GM18909 (cell line): ENCODE measurements at regions not wholly inside any gene's neighbourhood (a gene's known extent, or its start where the extent isn't known, plus 50 kb on each side); places are given as distances from the start of the nearest gene placed in this dataset.
"Not testable (repeated sequence)": the region's sequence is repeated elsewhere in the genome, so short reads cannot be mapped to it uniquely, and the experiment has no call there.

Experiments
- ATAC-seq: cut with Tn5 transposase; IDR thresholded peaks from one replicate; pipeline ENCODE4 v1.9.1; 2021; ENCODE audit warnings: mild to moderate bottlenecking; ENCODE audit not compliant: unreplicated experiment, poor library complexity

DNA sequence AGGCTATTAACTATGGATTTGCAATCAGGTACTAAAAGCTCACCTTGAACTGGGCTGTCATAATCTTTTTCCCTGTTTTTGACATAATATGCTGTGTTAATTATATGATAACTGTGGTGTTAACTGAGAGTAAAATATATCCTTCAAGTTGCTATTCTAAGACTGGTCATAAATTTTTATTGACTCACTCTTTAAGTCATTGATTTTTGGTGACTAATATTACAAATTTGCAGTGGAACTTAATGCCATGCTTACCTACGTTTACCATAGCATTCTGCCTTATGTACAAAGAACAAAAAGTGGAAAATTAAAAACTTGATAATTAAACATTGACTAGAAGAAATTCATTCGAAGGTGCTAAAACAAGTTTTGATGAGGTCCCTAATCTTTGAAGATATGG lies 872.4 kb downstream of the BRINP3 start:
- no peak for ATAC-seq

DNA sequence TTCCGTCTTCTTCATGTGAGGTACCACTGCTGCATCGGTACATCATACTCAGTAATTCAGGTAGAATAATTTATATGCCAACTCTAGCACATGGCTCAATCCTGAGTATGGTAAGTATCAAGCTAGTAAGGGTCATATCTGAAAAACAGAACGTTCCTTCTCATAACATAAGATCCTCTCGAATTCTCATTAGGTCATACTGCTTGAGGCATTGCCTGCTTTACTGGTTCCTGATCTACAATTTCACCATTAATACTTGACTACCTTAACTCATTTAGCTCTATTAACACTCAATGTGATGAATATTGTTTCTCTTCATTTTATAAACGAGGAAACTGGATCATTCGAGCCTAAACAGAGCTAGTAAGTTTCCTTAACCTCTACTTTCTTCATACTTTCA lies 871.6 kb downstream of the BRINP3 start:
- ATAC-seq = no peak

DNA sequence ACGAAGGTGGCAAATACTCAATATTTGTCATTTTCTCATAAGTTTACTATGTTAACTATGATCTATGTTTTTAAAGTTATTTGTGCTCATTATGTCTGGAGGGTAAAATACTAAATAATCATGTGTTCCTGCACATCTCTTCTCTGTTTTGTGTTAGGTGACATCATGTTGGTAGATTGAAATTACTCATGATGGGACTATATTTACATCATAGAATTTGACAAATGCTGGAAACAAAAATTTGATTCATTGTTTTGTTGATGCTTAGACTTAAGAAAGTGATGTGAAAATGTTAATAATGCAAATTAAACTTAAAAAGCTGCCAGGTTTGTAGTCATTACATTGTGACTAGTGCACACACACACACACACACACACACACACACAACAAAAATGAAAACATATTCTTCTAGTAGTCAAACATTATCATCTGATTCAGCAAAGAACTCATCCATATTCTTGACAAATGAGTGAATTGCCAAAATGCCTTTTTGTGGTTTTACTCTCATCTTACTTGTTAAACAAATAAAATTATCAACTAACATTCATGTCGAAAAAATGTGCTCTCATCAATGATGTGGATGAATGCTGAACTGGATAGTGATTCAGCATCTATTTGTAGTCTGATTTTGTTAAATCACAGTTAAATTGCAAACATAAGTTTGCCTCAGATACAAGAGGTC lies 870.7 kb downstream of the BRINP3 start:
- ATAC-seq = no peak

DNA sequence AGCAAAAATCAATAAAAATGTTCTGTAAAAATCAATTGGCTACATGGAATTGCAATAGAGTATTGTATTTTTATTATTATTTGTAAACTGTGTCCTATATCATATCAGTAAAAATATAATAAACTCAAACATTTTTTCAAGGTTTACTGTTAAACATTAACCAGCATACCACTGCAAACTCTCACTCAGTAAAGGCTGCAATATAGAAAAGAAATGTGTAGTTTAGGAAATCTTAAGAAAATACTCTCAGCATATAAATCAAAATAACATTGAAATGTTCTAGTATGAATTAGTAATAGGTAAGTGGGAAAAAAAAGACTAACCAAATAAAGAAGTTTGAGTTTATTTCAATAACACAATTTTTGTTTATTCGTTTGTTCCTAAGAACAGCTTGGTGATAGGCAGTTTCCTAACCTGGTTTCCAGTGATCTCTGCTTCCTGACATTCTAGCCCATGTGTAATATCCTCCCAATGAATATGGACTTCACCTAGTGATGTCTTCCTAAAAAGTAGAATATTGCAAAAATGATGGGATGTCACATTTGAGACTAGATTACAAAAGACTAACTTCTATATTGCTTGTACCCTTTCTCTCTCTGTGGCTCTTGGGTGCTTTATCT lies 870.1 kb downstream of the BRINP3 start:
- no peak for ATAC-seq

DNA sequence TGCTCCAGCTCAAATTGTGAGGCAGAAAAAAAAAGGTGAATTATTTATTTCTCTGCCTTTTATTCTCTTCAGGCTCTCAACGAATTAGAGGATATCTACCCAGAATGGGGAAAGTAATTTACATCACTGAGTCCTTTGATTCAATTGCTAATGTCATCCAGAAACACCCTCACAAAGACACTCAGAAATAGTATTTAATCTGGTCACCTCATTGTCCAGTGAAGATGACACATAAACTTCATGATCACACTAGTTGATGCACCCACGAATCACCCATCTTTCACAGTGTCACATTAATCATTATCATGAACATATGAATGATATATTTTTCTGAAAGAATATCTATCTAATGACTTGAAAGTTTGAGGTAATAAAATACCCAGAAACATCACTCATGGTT lies 868.5 kb downstream of the BRINP3 start:
- no peak for ATAC-seq

DNA sequence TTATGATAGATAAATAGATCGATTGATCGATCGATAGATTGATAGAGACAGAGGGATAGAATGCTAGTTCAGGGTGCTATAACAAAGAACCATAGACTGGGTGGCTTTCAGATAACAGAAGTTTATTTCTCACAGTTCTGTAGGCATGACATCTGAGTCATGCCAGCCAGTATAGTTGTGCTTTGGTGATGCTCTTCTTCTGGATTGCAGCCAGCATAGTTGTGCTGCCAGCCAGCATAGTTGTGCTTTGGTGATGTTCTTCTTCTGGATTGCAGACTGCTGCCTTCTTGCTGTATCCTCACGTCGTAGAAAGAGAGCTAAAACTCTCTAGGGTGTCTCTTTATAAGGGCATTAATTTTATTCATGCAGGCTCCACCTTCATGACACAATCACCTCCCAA lies 860.8 kb downstream of the BRINP3 start:
- no peak for ATAC-seq

DNA sequence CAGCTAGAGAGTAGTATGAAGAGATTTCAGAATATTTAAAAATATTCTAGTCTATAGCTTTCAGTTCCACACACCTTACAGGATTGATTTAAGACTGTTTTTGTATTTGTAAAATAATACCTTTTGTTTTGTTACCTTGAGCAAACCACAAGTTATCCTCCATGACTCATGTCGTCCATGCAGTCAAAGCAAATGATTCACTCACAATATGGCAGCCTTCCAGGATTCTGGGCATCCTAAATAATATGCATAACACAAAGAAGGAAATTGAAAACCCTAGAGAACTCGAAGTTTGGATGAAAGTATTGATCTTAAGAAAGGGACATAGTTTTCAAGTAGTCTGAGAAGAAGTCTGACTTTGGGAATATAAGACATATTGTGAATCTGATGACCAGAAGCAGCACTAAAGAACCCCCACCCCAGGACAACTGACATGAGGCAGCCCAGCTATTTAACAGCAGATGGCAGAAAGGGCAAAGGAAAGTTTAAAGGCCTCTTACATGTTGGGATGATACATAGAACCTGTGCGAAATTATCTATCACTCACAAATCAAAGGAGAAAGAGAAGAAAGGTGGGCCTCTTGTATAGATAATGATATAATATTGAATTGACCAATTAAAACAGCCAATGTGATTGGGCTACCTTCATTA lies 857.9 kb downstream of the BRINP3 start:
- ATAC-seq = no peak

DNA sequence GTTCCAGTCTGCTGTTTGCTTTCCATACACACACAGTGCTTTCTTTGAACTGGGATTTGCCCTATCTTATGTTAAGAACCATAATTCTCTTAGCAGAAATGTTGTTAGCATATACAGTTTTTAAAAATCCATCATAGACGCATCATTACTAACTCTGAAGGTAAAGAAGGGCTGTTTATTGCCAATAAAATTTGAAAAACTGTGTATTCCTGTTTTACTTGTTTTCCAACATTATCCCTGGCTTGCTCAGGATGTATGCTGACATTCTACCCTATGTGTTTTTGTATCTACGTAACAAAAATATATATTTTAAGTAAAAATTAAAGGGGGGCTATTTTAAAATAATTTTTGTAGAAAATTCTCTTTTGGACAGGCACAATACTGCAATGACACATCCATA lies 857.2 kb downstream of the BRINP3 start:
- ATAC-seq = no peak

DNA sequence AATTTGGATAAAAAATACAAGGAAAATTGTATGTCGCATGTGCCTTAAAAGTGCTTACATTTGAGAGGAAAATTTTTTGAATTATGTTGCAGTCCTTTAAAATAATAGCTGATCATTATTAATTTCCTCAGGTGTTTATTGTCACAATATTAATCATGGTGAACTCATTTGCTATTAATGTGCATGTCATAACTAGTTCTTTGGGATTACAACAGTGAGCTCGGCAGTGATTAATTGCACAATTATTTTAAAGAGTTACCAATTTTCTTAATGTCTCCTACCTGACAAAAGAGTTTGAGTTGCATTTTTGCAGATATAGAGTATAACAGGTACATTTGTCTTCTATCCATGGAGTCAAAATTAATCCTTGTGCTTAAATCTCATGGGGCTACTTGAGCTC lies 854.3 kb downstream of the BRINP3 start:
- no peak for ATAC-seq

DNA sequence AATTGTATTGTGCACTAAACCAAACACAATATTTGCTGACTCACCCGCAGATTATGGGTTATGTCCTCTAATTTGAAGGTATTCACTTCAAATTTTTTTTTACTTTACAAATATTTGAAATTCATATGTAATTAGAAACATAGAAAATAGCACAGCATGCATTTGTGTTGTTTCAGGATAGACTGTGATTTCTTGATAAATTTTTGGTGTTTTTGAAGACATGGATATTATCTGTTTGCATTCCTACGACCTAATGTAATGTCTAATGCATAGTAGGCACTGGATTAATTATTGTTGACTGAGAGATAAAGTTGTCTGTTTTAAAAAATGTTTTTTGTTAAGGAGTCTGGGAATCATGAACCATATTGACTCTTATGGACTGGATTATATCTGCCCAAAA lies 850.2 kb downstream of the BRINP3 start:
- ATAC-seq = no peak

DNA sequence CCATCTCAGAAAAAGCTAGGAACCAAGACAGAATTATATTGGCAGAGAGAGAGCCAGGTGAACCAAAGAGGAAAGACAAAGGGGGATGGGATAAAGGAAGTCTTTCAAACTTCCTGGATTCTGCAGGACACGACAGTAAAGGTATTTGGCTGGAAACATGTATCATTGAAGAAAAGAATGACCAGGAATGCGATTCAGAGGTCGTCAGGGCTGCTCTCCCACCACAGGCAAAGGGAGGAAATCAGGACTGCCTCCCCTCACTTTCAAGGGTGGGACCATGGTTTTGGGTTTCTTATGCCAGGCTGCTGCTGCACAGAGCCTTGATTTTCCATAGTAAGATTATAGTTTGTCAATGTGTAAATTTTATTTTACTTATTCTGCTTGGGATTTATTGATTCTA lies 848.8 kb downstream of the BRINP3 start:
- no peak for ATAC-seq

DNA sequence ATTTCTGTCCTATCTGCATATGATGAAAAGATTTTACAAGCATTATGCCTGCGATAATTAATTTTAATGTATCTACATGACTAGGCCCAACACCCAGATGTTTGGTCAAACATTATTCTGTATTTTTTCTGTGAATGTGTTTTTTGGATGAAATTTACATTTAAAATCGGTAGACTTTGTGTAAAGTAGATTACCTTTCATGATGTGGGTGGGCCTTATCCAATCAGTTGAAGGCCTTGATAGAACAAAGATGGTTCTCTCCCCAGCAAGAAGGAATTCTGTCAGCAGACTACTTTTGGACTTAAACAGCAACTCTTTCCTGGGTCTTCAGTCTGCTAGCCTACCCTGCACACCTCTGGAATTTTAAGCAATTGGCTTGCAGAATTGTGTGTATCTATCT lies 844.0 kb downstream of the BRINP3 start:
- no peak for ATAC-seq

DNA sequence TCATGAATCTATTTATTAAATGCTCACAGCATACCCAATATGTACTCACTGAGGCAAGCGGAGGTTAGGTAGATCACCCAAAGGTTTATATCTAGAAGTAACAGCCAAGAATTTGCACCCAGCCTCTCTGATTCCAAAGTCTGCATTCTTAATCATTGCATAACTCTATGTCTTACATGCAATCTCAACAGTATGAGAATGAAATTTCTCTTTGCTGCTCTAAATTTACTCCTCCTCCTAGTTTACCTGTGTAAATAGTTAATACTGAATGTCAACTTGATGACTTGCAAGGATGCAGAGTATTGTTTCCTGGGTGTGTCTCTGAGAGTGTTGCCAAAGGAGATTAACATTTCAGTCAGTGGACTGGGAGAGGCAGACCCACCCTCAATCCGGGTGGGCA lies 840.6 kb downstream of the BRINP3 start:
- ATAC-seq = no peak

DNA sequence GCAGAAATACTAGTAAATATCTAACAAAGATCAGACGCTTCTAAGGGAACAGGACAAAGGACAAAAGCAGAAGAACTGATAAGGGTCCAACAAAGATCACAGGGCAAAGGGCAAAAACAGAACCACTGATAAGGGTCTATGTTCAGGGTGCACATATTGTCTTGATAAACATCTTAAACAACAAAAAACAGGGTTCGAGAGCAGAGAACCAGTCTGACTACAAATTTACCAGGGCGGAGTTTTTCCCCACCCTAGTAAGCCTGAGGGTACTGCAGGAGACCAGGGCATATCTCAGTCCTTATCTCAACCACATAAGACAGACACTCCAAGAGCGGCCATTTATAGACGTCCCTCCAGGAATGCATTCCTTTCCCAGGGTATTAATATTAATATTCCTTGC lies 833.5 kb downstream of the BRINP3 start:
- ATAC-seq = not testable (repeated sequence)

DNA sequence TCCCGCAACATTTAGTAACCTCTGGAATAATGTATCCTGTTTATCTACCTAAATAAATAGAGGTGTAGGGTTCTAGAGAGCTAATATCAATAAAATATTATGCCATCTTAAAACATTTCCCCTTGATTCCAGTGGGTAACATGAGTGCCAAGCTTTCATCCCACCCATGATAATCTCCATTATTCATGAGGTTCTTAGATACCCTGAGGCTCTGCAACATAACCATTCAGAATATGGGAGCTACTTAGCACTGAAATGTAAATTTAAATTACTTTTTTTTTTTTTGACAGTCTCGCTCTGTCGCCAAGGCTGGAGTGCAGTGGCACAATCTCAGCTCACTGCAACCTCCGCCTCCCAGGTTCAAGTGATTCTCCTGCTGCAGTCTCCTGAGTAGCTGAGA lies 832.7 kb downstream of the BRINP3 start:
- no peak for ATAC-seq

DNA sequence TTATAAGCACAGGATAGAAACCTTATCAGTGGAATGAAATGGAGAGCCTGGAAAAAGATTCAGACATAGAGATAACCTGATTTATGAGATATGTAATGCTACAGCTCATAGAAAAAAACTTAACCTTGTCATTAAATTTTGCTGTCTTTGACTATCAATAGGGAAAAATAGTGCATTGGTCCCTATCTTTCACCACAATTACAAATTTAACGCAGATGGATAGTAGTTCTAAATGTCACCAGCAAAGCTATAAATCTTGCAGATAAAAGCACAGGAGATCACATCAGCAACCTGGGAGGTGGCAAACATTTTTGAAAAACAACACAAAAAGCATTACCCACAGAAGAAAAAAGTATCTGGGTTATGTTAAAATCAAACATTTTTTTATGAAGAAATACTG lies 831.6 kb downstream of the BRINP3 start:
- no peak for ATAC-seq

DNA sequence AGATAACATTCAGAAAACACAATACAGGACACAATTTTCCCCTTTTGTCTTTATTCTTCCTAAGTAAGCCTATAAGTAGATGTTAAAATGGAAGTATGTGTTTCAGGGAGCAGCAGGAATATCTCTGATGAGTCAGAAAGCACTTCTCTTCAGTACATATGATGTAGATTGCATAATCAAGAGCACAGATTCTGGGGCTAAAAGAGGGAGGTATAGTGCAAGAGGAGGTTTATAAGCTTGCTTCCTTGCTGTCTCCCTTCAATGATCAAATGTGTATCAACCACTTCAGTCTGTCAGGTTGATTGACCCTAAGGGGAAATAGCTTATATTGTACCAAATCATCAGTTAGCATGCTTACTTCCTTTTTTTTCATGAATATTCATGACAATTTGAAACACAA lies 822.8 kb downstream of the BRINP3 start:
- no peak for ATAC-seq

DNA sequence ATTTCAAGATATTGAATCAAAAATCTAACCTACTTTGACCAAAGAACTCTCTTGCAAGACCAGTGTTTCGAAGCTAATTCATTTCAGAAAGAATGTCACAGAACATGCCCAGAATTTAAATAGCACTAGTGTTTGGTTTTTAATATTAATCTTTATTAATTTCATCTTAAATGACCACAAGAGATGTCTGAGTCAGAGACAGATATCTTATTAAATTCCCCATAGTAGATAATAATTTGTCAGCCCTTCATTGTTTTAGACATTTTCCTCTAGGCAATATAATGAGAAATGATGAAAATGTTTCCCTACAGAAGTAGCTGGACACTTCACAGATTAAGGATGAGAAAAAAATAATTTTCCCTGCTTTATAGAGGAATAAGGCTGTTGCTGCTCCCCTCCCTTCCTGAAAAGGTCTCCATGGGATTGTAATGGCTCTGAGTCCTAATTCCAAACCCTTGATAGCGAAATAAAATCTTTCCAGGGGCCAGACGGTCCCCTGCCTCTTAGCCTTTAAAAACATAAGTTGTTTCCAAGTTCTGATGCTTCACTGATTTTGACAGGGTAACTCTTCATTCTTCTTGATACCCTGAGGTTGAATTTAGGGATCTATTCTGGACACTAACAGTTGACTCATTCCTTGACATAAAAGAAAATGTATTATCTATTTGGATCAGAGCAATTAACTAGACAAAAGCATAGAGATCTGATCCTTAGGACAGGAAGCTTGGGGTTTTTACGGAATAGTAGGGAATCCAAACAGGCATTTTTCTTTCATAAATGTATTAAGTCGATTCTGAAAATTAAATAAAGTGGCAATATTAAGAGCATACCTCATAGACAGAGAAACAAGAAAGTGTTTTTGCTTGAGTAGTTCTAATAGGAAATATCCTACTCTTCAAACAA lies 820.8 kb downstream of the BRINP3 start:
- ATAC-seq = no peak

DNA sequence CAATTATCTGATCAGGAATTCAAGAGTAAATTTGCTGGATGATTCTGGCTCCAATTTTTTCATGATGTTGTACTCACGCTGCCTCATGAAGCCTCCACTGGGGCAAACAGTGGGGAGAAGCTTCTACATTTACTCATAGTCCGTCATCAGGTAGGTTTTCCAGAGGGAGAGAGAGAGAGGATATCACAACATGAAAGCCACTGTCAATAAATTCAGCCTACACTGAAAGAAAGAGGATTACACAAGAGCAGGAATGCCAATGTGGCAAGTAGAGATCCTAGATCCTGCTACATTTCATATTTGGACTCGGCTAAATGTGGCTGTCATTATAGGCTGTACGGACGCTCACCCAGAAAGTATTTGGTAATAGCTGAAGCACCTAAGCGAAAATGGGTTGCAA lies 819.9 kb downstream of the BRINP3 start:
- no peak for ATAC-seq

DNA sequence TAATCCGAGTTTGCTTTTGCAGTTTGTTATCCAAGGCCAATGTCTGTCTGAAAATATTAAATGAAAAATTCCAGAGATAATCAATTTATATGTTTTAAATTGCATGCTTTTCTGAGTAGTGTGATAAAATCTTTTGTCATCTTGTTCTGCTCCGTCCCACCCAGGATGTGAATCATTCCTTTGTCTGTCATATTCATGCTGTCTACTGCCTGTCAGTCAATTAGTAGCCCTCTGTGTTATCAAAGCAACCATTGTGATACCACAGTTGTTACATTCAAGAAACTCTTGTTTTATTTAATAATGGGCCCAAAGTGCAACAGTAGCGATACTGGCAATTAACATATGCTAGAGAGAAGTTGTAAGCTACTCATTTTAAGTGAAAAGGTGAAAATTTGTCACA lies 819.3 kb downstream of the BRINP3 start:
- ATAC-seq = no peak

DNA sequence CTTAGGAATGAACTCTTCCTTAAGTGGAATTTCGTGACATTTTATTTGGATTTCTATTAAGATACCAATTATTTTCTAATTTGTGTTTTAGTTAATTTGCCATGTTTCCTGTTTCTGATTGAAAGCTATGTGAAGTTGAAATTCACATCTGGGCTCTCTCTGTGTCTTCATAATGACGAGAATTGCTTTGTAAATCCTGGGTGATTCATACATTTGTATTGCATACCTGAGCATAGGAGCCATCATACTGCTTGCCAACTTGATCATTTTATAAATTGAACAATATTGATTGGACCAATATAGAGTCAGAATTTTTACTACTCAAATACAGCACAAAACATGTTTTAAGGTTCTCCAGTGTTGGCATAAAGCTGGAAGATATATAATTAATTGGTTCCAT lies 817.9 kb downstream of the BRINP3 start:
- ATAC-seq = no peak
